CD4-positive, alpha-beta T cell treated with Interleukin-17A for 4 hours (primary cell): ENCODE measurements at regions not wholly inside any gene's neighbourhood (a gene's known extent, or its start where the extent isn't known, plus 50 kb on each side); places are given as distances from the start of the nearest gene placed in this dataset.

Experiments
- DNase-seq: peaks from one replicate; pipeline ENCODE4 v3.0.0-alpha.2; 2020; ENCODE audit warnings: mixed read lengths

GRCh38 chr2:12661489-12661888 is 55.2 kb upstream of the TRIB2 start:
- no peak for DNase-seq

GRCh38 chr2:12663306-12664037 is 53.3 kb upstream of the TRIB2 start:
- no peak for DNase-seq

- no peak for DNase-seq
These were observed 51.4 kb upstream of the TRIB2 start for GRCh38 chr2:12665334-12665733.

GRCh38 chr2:12666445-12666844 is 50.3 kb upstream of the TRIB2 start:
- DNase-seq = no peak
